Vagina (tissue), 2 donors: ENCODE measurements at regions not wholly inside any gene's neighbourhood (a gene's known extent, or its start where the extent isn't known, plus 50 kb on each side); places are given as distances from the start of the nearest gene placed in this dataset.

Experiments used
- DNase-seq, 2 donors: peaks; one replicate each; pipeline ENCODE4 v3.0.0-alpha.2; 2017; ENCODE audit errors: extremely low spot score in 2 of 2
- H3K27ac ChIP-seq: fragments of 200-600 bp; sonication (generic); one replicate; pipeline ENCODE4 v1.5.1; 2019
- H3K27me3 ChIP-seq: fragments of 200-600 bp; sonication (generic); one replicate; pipeline ENCODE4 v1.5.1; 2019
- H3K36me3 ChIP-seq, 2 donors: fragments of 200-600 bp; sonication (generic); one replicate each; pipeline ENCODE4 v1.5.1; 2017 to 2019
- H3K4me1 ChIP-seq: fragments of 200-600 bp; sonication (generic); one replicate; pipeline ENCODE4 v1.5.1; 2019
- H3K4me3 ChIP-seq, 2 donors: fragments of 200-600 bp; sonication (generic); 1 replicate in 1 of 2; 2 replicates in 1 of 2; pipeline ENCODE4 v1.5.1; 2016 to 2019
- H3K9me3 ChIP-seq: fragments of 200-600 bp; sonication (generic); one replicate; pipeline ENCODE4 v1.5.1; 2019
- CTCF ChIP-seq, 3 experiments: fragments of 450-650 bp in 2 of 3; fragments of 200-600 bp in 1 of 3; sonication (generic) in 1 of 3; IDR thresholded peaks; one replicate each; pipeline ENCODE4 v1.5.1; 2017 to 2019; ENCODE audit warnings: antibody characterized with exemption in 3 of 3, mild to moderate bottlenecking in 2 of 3, moderate library complexity in 2 of 3
- POLR2A ChIP-seq, 2 donors: fragments of 450-650 bp; IDR thresholded peaks; one replicate each; pipeline ENCODE4 v1.6.1; 2017; ENCODE audit warnings: antibody characterized with exemption in 2 of 2, mild to moderate bottlenecking in 2 of 2, moderate library complexity in 2 of 2
- POLR2AphosphoS5 ChIP-seq, 2 donors: sonication (generic); formaldehyde crosslinking; IDR thresholded peaks; one replicate each; pipeline ENCODE4 v1.9.0; 2017; ENCODE audit warnings: antibody characterized with exemption in 2 of 2, mild to moderate bottlenecking in 2 of 2, low read depth in 1 of 2; ENCODE audit not compliant: insufficient read depth in 1 of 2
- intact Hi-C: fragments of 100-400 bp; cut with DNase I; formaldehyde crosslinking; loops from one replicate; pipeline ENCODE4 v1.15.1; 2023

DNA sequence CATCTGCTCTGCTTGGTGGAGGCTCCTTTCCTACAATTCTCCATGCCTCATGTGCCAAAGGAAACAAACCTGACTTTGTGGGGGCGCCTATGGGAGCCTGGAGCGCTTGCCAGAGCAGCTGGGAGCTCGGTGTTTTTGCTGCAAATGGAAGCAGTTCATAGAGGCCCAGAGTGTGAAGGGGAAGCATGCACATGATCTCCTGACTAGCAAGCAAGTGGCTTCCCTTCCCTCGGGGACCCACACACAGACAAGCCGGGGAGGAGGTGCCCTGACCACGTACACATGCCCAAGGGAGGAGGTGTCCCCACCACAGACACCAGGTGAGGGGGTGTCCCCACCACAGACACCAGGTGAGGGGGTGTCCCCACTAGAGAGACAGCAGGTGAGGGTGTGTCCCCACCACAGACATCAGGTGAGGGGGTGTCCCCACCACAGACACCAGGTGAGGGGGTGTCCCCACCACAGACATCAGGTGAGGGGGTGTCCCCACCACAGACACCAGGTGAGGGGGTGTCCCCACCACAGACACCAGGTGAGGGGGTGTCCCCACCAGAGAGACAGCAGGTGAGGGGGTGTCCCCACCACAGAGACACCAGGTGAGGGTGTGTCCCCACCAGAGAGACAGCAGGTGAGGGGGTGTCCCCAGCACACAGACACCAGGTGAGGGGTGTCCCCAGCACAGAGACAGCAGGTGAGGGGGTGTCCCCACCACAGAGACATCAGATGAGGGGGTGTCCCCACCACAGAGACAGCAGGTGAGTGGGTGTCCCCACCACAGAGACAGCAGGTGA lies 106.8 kb downstream of the CRYAA start:
- no peak for DNase-seq

GRCh38 chr21:43274946-43275310 lies 106.1 kb downstream of the CRYAA start:
- no peak overlapping the region for H3K4me3 ChIP-seq
- intact Hi-C loops: no loop called here
- no peak for DNase-seq
- H3K4me1 ChIP-seq: peaks cover 23% of the 10 kb centered on the region
- no peaks in the 10 kb centered on the region for H3K27me3 ChIP-seq
- TF ChIP-seq POLR2AphosphoS5 (IDR thresholded peaks at IDR 0.05; ENCODE audit: insufficient read depth in 1 of 2, low read depth in 1 of 2): no peak
- TF ChIP-seq POLR2A (IDR thresholded peaks at IDR 0.05): no peak
- TF ChIP-seq CTCF (IDR thresholded peaks at IDR 0.05): no peak
- H3K9me3 ChIP-seq: no peaks in the 10 kb centered on the region
- no peaks in the 10 kb centered on the region for H3K36me3 ChIP-seq
- H3K27ac ChIP-seq: no peak overlapping the region

More for the DNA sequence above, 106.8 kb downstream of the CRYAA start:
- Histone ChIP-seq H3K4me1 (peaks cover 21% of the 10 kb centered on the region), H3K4me3 (no peak overlapping the region), H3K36me3 (no peaks in the 10 kb centered on the region), H3K27ac (no peak overlapping the region), H3K27me3 (no peaks in the 10 kb centered on the region), H3K9me3 (no peaks in the 10 kb centered on the region)
- intact Hi-C loops: no loop called here
- no peak for TF ChIP-seq POLR2AphosphoS5 (IDR thresholded peaks at IDR 0.05; ENCODE audit: insufficient read depth in 1 of 2, low read depth in 1 of 2)
- TF ChIP-seq POLR2A (IDR thresholded peaks at IDR 0.05): no peak
- no peak for TF ChIP-seq CTCF (IDR thresholded peaks at IDR 0.05)

- Histone ChIP-seq H3K4me3 (no peak overlapping the region), H3K36me3 (no peaks in the 10 kb centered on the region), H3K9me3 (no peaks in the 10 kb centered on the region), H3K27ac (no peak overlapping the region), H3K27me3 (no peaks in the 10 kb centered on the region), H3K4me1 (peaks cover 23% of the 10 kb centered on the region)
- TF ChIP-seq POLR2A (IDR thresholded peaks at IDR 0.05) (no peak), POLR2AphosphoS5 (IDR thresholded peaks at IDR 0.05; ENCODE audit: insufficient read depth in 1 of 2, low read depth in 1 of 2) (no peak), CTCF (IDR thresholded peaks at IDR 0.05) (no peak)
- DNase-seq: no peak
- intact Hi-C loops: no loop called here
Measured at GRCh38 chr21:43274022-43274945, 105.5 kb downstream of the CRYAA start.

GRCh38 chr21:43273708-43274021 lies 104.9 kb downstream of the CRYAA start:
- Histone ChIP-seq H3K27me3 (no peaks in the 10 kb centered on the region), H3K27ac (no peak overlapping the region), H3K9me3 (no peaks in the 10 kb centered on the region), H3K4me1 (peaks cover 20% of the 10 kb centered on the region), H3K36me3 (no peaks in the 10 kb centered on the region), H3K4me3 (no peak overlapping the region)
- DNase-seq: no peak
- intact Hi-C loops: no loop called here
- TF ChIP-seq POLR2AphosphoS5 (IDR thresholded peaks at IDR 0.05; ENCODE audit: insufficient read depth in 1 of 2, low read depth in 1 of 2) (no peak), POLR2A (IDR thresholded peaks at IDR 0.05) (no peak), CTCF (IDR thresholded peaks at IDR 0.05) (no peak)
